SH-SY5Y (cell line): ENCODE measurements at regions not wholly inside any gene's neighbourhood (a gene's known extent, or its start where the extent isn't known, plus 50 kb on each side); places are given as distances from the start of the nearest gene placed in this dataset.

Experiments used
- GATA2 ChIP-seq: IDR thresholded peaks from 2 replicates; pipeline ENCODE4 v1.6.1; 2011; ENCODE audit warnings: mild to moderate bottlenecking, low read depth, low read length
- GATA3 ChIP-seq: IDR thresholded peaks from 2 replicates; pipeline ENCODE4 v1.6.1; 2011; ENCODE audit warnings: low read depth, mild to moderate bottlenecking, low read length, moderate library complexity

GRCh38 chr16:47817048-47817447, 338.7 kb downstream of the ABCC12 start:
- TF ChIP-seq GATA2 (no peak), GATA3 (no peak)
